Hippocampal formation (tissue), 2 donors: ENCODE measurements at regions not wholly inside any gene's neighbourhood (a gene's known extent, or its start where the extent isn't known, plus 50 kb on each side); places are given as distances from the start of the nearest gene placed in this dataset.

Source experiments
- DNase-seq, 2 donors: peaks; one replicate each; lab custom pipeline; 2025; lab: John Stamatoyannopoulos, UW

DNA sequence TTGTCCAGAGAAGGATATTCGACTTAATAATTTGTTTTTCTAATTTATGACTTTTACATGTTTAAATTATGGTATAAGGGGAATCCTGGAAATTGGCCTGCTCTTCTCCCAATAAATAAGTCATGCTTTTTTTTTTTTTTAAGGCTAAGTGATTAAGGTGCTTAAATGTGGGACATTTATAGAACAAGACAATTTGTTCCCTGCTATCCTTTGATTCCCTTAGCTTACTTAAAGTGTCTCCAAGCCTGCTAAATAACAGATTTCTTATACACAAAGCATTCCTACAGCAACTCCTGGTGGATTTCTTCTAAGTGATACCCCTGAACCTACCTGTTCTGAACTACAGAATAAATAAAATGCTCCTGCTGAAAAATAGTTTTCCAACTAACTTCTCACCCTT, 233.0 kb upstream of the UGT8 start:
- DNase-seq = no peak

DNA sequence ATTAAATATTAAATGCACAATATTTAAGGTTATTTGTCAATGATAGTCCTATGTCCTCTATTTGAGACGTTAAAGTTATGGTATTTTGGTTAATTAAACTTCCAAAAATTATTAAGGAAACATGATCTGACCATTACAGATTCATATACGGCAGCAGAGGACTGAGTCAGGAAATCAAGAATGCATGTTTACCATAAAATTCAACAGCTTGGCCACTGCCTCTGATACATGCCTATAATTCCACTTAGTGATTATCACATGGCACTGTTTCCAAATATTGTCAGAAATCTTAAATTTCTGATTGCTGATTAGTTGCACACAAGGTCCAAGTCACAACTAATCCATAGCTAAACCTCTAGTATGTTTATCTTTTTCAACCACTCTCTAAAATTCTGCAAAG, 232.2 kb upstream of the UGT8 start:
- no peak for DNase-seq

DNA sequence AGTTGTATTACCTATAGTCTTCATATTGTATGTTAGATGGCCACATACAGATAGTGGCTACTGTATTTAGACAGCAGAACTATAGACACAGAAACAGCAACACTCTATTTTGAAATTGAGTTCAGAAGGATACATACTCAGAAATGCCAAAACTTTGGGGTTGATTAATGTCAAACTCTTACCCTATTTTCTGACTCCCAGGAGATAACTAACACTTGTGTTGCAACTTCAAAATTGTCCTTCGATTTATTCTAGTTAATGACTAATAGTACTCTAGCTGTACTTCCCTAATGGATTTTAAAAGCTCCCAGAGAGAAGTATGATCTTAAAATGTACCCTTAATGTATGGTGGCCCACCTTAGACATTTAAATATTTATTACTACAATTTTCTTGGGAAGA, 229.9 kb upstream of the UGT8 start:
- DNase-seq = no peak

DNA sequence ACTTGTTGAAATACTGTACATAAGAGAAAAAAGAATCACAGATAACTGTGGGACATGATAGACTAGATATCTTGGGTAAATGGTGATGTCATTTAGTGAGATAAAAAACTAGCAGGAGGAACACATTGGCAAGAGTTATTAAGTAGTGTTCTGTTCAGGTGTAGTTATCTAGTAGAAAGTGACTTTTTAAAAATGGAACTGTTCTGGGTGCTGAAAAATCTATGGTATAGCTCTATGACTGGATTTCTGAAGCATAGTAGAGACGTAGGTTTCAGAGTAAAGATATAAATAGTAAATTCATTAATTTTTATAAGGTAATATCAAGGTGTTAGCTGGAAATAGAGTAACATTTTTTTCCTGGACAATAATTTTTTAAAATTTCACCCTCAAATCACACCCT, 225.1 kb upstream of the UGT8 start:
- DNase-seq = no peak

DNA sequence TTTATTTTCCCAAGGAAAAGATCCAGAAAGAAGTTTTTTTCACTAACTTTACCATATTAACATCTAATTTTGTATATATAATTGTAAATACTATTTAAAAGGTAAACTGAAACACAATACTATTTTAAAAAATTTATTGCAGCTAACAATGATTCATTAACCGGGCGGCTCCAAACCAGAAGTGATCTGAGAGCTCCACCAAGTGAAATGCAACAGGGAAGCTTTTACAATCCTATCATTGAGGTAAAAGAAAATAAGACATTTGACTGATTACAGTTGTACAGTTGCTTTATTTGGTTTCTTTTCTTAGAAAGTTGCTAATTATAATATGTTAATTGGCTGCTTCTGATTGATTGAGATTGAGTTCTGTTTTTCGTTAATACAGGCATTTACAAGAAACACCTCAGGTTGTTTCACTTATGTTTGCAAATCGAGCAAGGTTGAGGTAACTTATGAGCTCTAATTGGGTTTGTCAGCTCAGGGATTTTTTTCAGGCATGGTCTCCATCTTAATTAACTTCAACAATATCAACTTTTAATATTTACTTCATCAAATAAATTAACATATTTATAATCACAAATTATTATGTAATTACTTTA, 220.2 kb upstream of the UGT8 start:
- peak in 1 of 2 donors; percentile 19 for DNase-seq

DNA sequence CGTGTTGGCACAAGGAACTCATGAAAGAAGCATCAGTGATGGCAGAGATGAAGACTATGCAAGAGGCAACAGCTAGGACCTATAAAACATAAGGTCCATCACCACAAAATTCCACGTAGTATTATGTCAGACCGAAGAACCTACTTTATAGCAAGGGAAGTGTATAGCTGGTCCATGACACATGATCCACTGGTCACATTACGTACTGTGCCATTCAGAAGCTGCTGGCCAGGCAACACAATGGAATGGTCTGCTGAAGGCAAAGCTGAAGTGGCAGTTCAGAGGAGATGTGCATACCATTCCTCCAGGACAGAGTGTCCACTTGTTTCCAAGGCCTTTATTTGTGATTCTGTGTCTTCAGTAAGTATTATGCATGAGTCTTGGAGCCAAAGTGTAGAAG, 215.5 kb upstream of the UGT8 start:
- no peak for DNase-seq

DNA sequence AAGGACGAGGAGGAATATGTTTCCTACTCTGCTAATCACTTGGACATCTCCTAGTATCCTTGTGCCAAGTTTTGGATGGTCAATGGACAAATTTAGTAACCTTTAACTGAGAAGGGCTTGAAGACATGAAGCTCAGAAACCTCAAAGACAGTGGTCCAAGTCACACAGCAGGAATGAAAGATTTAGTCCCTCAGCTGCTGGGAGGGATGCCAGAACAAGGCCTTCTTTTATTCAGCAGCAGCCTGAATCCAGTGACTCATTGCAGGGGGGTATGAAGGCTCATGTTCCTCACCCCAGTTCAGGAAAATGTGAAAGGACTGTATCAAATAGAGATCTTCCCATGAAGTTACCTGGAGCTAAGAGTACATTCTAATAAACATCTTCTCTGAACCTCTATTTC, 214.9 kb upstream of the UGT8 start:
- DNase-seq = peak in 1 of 2 donors; percentile 6

DNA sequence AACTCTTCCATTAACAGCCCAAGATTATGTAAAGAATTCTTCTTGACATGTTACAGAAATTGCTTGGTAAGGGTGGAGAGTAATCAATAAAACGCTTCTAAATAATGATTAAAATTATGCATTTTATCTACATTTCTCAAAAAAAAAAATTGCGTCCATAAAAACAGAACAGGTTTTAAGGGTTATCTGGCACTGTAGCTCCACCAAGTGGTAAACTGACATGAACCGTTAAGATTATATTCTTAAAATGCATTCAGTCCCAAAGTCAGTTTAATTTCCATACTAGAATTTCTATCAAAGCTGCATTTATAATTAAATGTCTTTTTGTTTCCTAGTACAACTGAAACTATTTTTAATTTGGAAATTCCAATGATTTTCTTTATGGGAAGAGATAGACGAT, 214.0 kb upstream of the UGT8 start:
- DNase-seq = peak in 1 of 2 donors; percentile 55

DNA sequence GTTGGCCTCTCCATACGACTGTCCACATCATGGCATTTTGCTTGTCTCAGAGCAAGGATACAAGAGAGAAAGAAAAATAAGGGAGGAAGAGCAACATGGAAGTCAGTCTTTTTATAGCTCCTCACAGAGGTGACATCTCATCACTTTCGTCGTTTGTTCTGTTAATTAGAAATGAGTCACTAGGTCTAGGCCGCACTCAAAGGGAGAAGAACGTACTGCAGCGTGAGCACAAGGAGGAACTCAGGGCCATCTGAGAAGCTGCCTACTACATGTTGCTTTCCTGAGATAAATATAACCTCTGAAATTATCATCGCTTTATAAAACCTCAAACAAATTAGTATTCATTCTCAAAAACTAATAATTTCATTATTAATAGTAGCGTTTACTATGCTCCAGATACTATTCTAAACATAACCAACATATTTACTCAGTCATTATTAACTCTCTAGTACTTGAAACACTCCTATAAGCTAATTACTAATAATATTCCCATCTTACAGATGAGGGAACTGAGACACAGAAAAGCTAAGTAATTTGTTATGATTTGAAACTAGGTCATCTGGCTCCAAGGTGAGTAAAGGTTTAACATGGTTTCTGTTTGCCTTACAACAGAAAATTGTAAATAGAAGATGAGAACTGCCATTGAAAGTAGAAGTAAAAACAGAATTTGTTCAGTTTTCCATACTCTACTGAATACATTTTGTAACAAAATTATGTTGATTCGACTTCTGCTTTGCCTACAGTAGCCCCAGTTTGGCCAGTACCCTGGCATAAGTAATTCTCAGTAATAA, 213.2 kb upstream of the UGT8 start:
- no peak for DNase-seq

DNA sequence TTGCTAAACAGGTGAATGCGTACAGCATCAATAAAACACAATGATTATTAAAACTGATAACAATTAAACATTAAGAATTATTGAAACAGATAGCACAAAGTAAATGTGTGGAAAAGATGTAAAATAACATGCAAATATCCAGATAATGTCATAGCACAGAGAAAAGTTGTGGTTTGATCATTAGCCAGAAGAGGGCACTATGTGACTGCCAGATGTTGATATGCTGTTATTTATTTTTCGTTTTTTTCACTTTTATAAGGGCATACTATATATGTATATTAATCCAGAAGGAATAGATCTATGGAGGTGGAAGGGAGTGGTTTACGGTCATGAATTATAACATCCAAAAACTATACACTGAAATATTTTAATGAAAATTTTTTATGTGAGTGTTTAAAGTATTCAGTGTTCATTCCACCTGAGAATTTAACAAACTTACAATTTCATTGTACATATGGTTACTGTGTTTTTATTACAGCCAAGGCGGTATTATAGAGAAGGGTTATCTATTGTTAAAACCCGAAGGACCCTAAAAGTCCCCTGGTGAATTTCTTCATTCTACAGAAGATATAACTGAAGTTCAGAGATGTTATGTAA, 211.9 kb upstream of the UGT8 start:
- DNase-seq = peak in 1 of 2 donors; percentile 43

DNA sequence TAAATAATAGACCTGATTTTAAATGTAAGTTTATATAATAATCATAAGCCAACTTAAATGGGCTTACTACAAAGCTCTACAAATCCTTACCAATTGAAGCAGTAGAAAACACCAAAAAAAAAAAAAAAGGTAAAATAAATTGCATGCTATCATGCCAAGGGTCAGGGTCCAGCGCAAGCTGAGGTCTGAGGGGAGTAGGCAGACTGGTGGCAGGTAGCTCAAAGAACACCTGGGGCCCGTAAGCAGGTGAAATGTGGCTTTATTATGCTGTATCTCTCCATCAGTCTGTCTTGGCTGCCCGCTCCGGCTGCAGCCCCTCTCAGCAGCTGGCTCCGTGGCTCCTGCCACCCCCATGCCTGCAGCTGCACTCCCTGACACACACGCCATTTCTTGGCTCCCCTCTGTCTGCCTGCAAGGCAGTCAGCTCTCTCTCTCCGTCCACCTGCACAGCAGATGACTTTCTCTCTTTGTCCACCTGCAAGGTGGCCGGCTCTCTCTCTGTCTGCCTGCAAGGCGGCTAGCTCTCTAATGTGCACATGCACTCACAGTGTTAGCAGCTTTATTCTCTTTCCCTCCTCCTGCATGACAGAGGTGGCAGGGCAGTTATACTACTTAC, 209.4 kb upstream of the UGT8 start:
- DNase-seq = no peak

DNA sequence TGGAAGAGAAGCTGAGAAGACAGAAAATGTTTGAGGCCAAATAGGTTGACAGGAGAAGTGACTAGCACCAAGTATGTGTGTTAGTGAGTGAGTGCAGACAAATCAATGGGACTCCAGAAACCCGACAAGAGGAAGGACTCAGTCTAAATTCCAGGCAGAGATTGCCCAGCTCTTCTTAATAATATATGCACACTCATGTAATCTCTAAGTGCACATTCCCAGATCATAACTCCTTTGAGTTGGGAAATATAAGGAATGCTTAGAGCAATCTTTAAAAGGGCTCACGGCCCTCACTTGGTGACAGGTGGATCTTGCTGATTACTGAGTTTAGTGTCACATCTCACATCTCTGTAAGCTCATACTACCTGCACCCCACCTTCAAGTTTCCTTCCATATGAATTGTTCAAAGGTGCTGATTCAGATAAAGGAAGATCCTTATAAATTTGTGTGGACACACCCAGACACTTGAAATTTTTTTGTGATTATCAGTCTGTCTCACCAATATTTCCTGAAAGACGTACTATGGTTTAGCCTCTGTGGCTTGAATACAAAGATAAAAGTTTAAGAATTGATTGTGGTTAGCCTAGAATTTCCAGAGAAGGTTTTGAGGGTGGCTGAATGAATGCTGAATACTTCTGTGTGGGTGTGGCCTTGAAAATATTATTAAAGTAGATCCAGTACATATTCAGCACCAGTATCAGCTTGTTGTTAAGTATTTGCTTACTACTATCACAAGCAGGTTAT, 205.1 kb upstream of the UGT8 start:
- no peak for DNase-seq

DNA sequence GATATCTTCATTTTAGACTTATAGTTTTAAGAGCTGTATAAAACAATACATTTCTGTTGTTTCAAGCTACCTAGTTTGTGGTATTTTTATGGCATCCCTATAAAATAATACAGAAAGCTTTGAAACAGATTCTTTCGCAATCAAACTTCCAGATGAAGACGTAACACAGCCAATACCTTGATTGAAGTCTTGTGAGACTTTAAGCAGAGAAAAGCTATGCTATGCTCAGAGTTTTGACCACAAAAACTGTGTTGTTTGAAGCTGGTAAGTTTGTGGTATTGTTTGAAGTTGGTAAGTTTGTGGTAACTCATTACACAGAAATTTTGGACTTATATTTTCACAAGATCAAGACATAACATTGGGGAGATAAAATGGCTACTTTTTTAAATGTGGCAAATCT, 201.8 kb upstream of the UGT8 start:
- no peak for DNase-seq

DNA sequence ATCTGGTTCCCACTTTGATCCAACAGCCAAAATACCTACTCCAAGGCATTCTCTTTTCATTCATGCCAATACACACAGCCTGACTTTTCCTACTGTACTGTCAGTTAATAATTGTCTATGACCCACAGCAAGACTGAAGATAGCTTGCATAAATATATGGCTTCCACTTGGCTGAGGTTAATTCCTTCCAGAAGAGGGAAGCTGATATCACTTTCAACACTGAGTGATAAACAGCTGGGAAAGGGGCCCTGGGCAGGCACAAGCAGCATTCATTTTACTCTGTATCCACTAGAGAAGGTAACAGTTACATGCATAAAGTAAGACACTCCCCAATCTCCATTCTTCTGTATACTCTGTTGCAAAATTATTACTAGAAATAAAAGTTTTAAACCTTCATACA, 200.2 kb upstream of the UGT8 start:
- no peak for DNase-seq

DNA sequence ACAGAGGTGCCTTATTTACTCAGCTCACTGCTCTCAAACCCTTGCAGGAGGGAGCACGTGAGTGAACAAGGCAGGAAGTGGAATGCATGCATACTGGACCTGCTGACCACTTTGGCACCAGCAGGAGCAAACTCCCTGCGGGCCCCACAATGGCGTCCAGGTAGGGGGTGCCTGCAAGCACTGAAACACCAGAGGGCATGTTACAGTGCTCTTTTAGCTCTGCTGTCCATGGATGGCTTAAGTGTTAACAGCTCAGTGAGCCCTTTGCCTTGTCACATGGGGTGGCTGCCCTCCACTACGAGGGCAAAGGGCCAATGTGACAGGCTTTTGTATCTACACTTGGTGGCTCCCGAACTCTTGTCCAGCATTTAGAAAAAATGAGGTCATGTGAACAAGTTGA, 199.5 kb upstream of the UGT8 start:
- DNase-seq = no peak

DNA sequence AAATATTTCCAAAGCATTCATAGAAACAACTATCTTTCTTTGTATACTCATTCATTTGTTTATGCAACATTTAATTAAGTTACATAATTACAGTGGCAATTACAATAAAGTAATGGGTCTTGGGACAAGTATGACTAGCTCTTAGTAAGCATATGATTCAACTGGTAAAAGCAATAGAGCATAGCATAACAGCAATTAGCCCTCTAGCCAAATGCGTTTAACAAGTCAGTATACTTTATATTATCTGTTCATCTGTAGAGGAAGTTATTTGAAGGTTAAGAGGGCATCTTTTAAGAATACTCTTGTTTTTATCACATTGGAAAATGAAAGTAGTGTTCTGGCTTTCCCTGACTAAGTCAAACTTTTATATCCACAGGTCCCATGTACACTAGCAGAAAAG, 198.1 kb upstream of the UGT8 start:
- DNase-seq = no peak

DNA sequence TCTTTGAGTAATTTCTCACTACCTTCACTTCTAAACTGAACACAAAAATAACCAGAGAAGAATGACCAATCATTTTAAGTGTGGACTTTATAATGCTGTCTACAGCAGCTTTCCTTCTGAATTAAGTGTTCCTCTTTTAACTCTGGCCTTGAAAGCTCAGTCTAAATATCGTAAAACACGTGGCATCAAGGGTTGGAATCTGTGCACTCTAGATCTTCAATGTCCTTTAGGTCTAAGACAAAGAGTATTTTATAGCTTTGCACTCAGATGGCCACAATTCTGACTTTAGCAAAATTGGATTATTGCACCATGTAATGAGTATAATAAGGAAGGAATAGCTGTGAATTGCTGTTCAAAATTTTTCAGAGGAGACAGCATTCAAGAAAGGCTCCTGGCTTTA, 197.1 kb upstream of the UGT8 start:
- no peak for DNase-seq

DNA sequence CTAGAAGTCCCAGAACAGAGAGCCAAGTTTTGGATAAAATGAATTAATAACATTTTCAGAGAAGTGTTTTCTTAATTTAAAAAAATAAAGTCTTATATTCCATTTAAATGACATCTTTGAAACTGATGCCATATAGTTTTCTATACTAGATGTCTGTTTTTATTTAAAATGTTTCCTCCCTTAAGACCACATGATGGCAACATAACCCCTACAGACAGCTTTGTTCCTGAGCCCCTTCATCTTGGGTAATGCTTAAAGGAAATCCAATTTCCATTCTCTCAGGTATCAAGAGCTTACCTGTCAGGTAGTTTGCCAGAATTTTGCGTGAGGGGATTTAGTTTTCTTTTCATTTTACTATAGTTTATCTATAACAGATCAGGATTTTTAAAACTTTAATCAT, 181.4 kb upstream of the UGT8 start:
- no peak for DNase-seq

DNA sequence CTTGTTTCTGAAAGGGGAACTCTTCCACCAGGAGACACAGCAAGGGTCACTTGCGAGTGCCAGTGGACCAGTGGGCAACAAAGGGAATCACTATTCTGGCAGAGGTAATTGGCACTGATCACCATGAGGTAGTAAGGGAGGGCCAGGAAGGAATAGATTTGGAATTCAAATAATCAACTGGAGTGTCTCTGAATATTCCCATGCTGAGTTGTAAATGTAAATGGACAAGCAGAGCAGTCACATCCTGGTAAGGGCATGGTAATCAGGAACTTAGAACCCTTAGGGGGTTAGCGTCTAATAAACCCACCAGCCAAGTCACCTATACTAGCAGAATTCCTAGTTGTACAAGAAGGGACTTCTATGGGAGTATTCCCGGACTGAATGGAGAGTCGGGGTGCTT, 178.5 kb upstream of the UGT8 start:
- no peak for DNase-seq

DNA sequence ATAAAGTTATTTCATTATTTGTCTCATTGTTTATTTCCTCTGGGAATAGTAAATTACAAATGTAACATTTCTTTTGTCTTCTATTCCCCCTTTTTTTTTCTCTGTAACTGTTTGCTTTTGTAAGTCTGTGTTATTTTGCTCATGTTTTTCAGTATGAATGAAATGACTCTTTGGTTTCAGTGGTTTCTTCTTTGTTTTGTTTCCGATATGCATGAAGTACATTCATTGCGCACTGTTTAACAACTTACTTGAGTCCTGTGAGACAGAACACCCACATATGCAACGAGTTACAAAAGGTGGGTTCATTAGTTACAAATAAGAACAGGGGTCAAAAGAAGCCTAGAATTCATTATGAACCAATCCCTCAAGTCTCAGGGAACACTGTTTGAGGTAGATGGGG, 175.0 kb upstream of the UGT8 start:
- no peak for DNase-seq

DNA sequence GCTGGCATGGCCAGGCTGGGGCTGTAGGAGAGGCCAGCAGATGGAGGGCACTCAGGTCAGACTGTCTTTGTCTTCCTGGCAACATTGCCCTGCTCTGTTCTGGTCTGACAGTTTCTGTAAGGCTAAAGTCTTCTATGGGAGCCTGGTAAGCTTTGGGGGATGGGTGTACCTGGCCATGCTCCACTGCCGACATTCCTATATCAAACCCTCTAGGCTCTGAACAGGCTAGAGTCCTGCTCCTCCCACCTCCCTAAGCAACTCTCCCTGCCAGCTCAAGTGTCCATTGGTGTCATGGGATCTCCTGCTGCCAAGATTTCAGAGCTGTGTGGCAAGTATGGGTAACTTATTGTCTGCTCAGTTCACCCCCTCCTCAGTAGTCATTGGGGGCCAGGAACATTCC, 163.5 kb upstream of the UGT8 start:
- no peak for DNase-seq

DNA sequence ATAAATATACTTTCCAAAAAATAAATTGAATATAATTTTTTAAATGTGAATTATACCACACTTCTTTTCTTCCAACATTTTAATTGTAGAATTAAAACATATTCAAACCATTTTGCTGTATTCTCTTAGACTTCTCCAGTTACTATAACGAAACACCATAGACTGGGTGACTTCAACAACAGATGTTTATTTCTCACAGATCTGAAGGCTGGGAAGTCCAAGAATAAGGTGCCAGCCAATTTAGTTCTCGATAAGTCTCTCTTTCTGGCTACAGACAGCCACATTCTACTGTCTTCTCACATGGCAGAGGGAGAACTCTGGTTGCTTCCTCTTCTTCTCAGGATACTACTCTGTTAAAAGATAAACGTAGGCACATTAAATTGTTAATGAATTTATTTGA, 155.8 kb upstream of the UGT8 start:
- no peak for DNase-seq
